ENCODE measurements at regions not wholly inside any gene's neighbourhood (a gene's known extent, or its start where the extent isn't known, plus 50 kb on each side); places are given as distances from the start of the nearest gene placed in this dataset.

- Histone ChIP-seq H3K27ac (ENCODE audit: low read depth in 2 of 2, low read length in 1 of 2) (no peak overlapping the region), H3F3A (replicated peaks; ENCODE audit: insufficient read depth) (no peaks in the 10 kb centered on the region), H3K36me3 (replicated peaks in 1 of 2; ENCODE audit: control insufficient read depth in 1 of 2, insufficient read depth in 2 of 2, low read length in 1 of 2) (no peaks in the 10 kb centered on the region), H3K4me3 (ENCODE audit: low read depth in 2 of 2, low read length in 1 of 2) (no peak overlapping the region), H3K9ac (no peak overlapping the region), H3K4me1 (ENCODE audit: control insufficient read depth in 1 of 2, insufficient read depth in 2 of 2, low read depth in 1 of 2, low read length in 1 of 2) (peaks cover 0 to 27% of the 10 kb centered on the region in 2 experiments; a peak in 2 of 4 replicates), H2AFZ (ENCODE audit: low read depth) (no peak overlapping the region), H3K4me2 (no peak overlapping the region), H3K9me3 (no peaks in the 10 kb centered on the region), H4K20me1 (ENCODE audit: insufficient read depth) (no peaks in the 10 kb centered on the region), H3K27me3 (ENCODE audit: insufficient read depth) (no peaks in the 10 kb centered on the region), H3K9me2 (no peaks in the 10 kb centered on the region), H3K79me2 (ENCODE audit: insufficient read depth) (no peaks in the 10 kb centered on the region)
- no peak for DNase-seq
- 90% methylated on average over 2 of the region's 2 CpGs for WGBS (ENCODE audit: low lambda C conversion rate)
- POLR2A ChIA-PET = no interaction called here
- no peak for TF ChIP-seq IRF3 (IDR thresholded peaks at IDR 0.05; ENCODE audit: low read depth, low read length)
- TF ChIP-seq EZH2phosphoT487 (IDR thresholded peaks at IDR 0.05; ENCODE audit: borderline replicate concordance, low read depth) = no peak
- TF ChIP-seq TEAD4 (IDR thresholded peaks at IDR 0.05; ENCODE audit: borderline replicate concordance, insufficient read depth) = no peak
- no peak for TF ChIP-seq TCF12 (IDR thresholded peaks at IDR 0.05)
- no peak for TF ChIP-seq RAD21 (IDR thresholded peaks at IDR 0.05; ENCODE audit: low read length)
- TF ChIP-seq FOXJ3 (CRISPR knock-in tag; IDR thresholded peaks at IDR 0.05) = no peak
- no peak for TF ChIP-seq USF1 (IDR thresholded peaks at IDR 0.05; ENCODE audit: borderline replicate concordance, low read depth)
- no peak for TF ChIP-seq RFX5 (IDR thresholded peaks at IDR 0.05; ENCODE audit: low read length)
- no peak for TF ChIP-seq PBX3 (IDR thresholded peaks at IDR 0.05)
- TF ChIP-seq RXRA (IDR thresholded peaks at IDR 0.05; ENCODE audit: borderline replicate concordance, low read depth) = no peak
- no peak for TF ChIP-seq MAX (IDR thresholded peaks at IDR 0.05; ENCODE audit: low read depth)
- no peak for TF ChIP-seq SMC3 (IDR thresholded peaks at IDR 0.05; ENCODE audit: low read depth, low read length)
- TF ChIP-seq NRF1 (IDR thresholded peaks at IDR 0.05; ENCODE audit: low read depth, low read length) = no peak
- no peak for TF ChIP-seq FOSL2 (IDR thresholded peaks at IDR 0.05; ENCODE audit: borderline replicate concordance, low read depth)
- TF ChIP-seq NFIC (IDR thresholded peaks at IDR 0.05; ENCODE audit: borderline replicate concordance) = no peak
- TF ChIP-seq GABPA (IDR thresholded peaks at IDR 0.05; ENCODE audit: low read depth) = no peak
- TF ChIP-seq ELF1 (IDR thresholded peaks at IDR 0.05) = no peak
- TF ChIP-seq CTCF (IDR thresholded peaks at IDR 0.05) = no peak
- CTCF ChIA-PET = no interaction called here
Measured at GRCh38 chr12:89250213-89250612, 102.1 kb downstream of the DUSP6 start.
